Nephron (organoid): ENCODE measurements at regions not wholly inside any gene's neighbourhood (a gene's known extent, or its start where the extent isn't known, plus 50 kb on each side); places are given as distances from the start of the nearest gene placed in this dataset.
"Not testable (repeated sequence)": the region's sequence is repeated elsewhere in the genome, so short reads cannot be mapped to it uniquely, and the experiment has no call there.

Experiments
- H3K27ac Mint-ChIP-seq, 3 experiments: 2 replicates each; pipeline ENCODE4 v1.8.0; 2020; ENCODE audit warnings: mixed read lengths in 3 of 3, mild to moderate bottlenecking in 2 of 3, moderate library complexity in 1 of 3
- H3K27me3 Mint-ChIP-seq: 2 replicates; pipeline ENCODE4 v1.8.0; 2021; ENCODE audit warnings: low read depth, mild to moderate bottlenecking, moderate library complexity, mixed read lengths
- H3K36me3 Mint-ChIP-seq: 2 replicates; pipeline ENCODE4 v1.8.0; 2020; ENCODE audit warnings: low read depth, mixed read lengths
- H3K4me1 Mint-ChIP-seq: 2 replicates; pipeline ENCODE4 v1.8.0; 2020; ENCODE audit warnings: mixed read lengths
- H3K4me3 Mint-ChIP-seq, 3 experiments: 2 replicates each; pipeline ENCODE4 v1.8.0; 2020; ENCODE audit warnings: mild to moderate bottlenecking in 3 of 3, mixed read lengths in 3 of 3, moderate library complexity in 2 of 3
- H3K9me3 Mint-ChIP-seq: 2 replicates; pipeline ENCODE4 v1.8.0; 2020; ENCODE audit warnings: mixed read lengths
- CTCF ChIP-seq, 3 experiments: fragments of 200-600 bp; sonication (generic); IDR thresholded peaks; one replicate each; pipeline ENCODE4 v1.5.0; 2021; ENCODE audit warnings: antibody characterized with exemption in 3 of 3; ENCODE audit not compliant: unreplicated experiment in 3 of 3

GRCh38 chr10:114743521-114744231, 77.9 kb upstream of the FHIP2A start:
- TF ChIP-seq CTCF (IDR thresholded peaks at IDR 0.05; ENCODE audit: unreplicated experiment in 3 of 3), result no peak
- Mint-ChIP-seq H3K27me3 (peaks cover 4% of the 10 kb centered on the region), H3K36me3 (no peaks in the 10 kb centered on the region), H3K4me1 (peaks cover 4% of the 10 kb centered on the region), H3K9me3 (no peaks in the 10 kb centered on the region), H3K27ac (no peak overlapping the region), H3K4me3 (no peak overlapping the region)

- Mint-ChIP-seq H3K4me1 (peaks cover 13% of the 10 kb centered on the region), H3K9me3 (no peaks in the 10 kb centered on the region), H3K4me3 (no peak overlapping the region), H3K27me3 (peaks cover 11% of the 10 kb centered on the region), H3K36me3 (no peaks in the 10 kb centered on the region), H3K27ac (no peak overlapping the region)
- TF ChIP-seq CTCF (IDR thresholded peaks at IDR 0.05; ENCODE audit: unreplicated experiment in 3 of 3), result no peak
Measured at GRCh38 chr10:114746531-114746930, 75.0 kb upstream of the FHIP2A start.

- no peaks in the 10 kb centered on the region for H3K36me3 Mint-ChIP-seq
- H3K4me1 Mint-ChIP-seq, result peaks cover 13% of the 10 kb centered on the region
- peaks cover 16% of the 10 kb centered on the region for H3K27me3 Mint-ChIP-seq
- no peak overlapping the region for H3K27ac Mint-ChIP-seq
- TF ChIP-seq CTCF (IDR thresholded peaks at IDR 0.05; ENCODE audit: unreplicated experiment in 3 of 3), result no peak
- H3K4me3 Mint-ChIP-seq, result no peak overlapping the region
- H3K9me3 Mint-ChIP-seq, result no peaks in the 10 kb centered on the region
Measured at GRCh38 chr10:114748241-114748640, 73.3 kb upstream of the FHIP2A start.

GRCh38 chr10:114749014-114749413, 72.6 kb upstream of the FHIP2A start:
- peaks cover 13% of the 10 kb centered on the region for H3K4me1 Mint-ChIP-seq
- peak overlapping the region in 2 of 3 experiments; percentile 53 to 77 for H3K27ac Mint-ChIP-seq
- peaks cover 13% of the 10 kb centered on the region for H3K27me3 Mint-ChIP-seq
- TF ChIP-seq CTCF (IDR thresholded peaks at IDR 0.05; ENCODE audit: unreplicated experiment in 3 of 3), result no peak
- H3K9me3 Mint-ChIP-seq, result no peaks in the 10 kb centered on the region
- no peak overlapping the region for H3K4me3 Mint-ChIP-seq
- H3K36me3 Mint-ChIP-seq, result no peaks in the 10 kb centered on the region

GRCh38 chr10:114749510-114749909, 72.1 kb upstream of the FHIP2A start:
- no peak overlapping the region for H3K4me3 Mint-ChIP-seq
- H3K27ac Mint-ChIP-seq, result peak overlapping the region in 2 of 3 experiments; percentile 53 to 77
- no peaks in the 10 kb centered on the region for H3K36me3 Mint-ChIP-seq
- H3K9me3 Mint-ChIP-seq, result no peaks in the 10 kb centered on the region
- TF ChIP-seq CTCF (IDR thresholded peaks at IDR 0.05; ENCODE audit: unreplicated experiment in 3 of 3), result no peak
- peaks cover 13% of the 10 kb centered on the region for H3K27me3 Mint-ChIP-seq
- peaks cover 18% of the 10 kb centered on the region for H3K4me1 Mint-ChIP-seq

- Mint-ChIP-seq H3K27ac (no peak overlapping the region), H3K9me3 (no peaks in the 10 kb centered on the region), H3K4me3 (no peak overlapping the region), H3K4me1 (peaks cover 20% of the 10 kb centered on the region), H3K36me3 (no peaks in the 10 kb centered on the region), H3K27me3 (peaks cover 16% of the 10 kb centered on the region)
- TF ChIP-seq CTCF (IDR thresholded peaks at IDR 0.05; ENCODE audit: unreplicated experiment in 3 of 3), result no peak
Measured at GRCh38 chr10:114751856-114752255, 69.7 kb upstream of the FHIP2A start.

GRCh38 chr10:114752570-114752969, 69.0 kb upstream of the FHIP2A start:
- H3K36me3 Mint-ChIP-seq, H3K4me3 Mint-ChIP-seq, H3K27ac Mint-ChIP-seq, H3K9me3 Mint-ChIP-seq: not testable (repeated sequence)
- Mint-ChIP-seq H3K4me1 (peaks cover 20% of the 10 kb centered on the region), H3K27me3 (peaks cover 16% of the 10 kb centered on the region)
